ENCODE measurements at regions not wholly inside any gene's neighbourhood (a gene's known extent, or its start where the extent isn't known, plus 50 kb on each side); places are given as distances from the start of the nearest gene placed in this dataset.

DNA sequence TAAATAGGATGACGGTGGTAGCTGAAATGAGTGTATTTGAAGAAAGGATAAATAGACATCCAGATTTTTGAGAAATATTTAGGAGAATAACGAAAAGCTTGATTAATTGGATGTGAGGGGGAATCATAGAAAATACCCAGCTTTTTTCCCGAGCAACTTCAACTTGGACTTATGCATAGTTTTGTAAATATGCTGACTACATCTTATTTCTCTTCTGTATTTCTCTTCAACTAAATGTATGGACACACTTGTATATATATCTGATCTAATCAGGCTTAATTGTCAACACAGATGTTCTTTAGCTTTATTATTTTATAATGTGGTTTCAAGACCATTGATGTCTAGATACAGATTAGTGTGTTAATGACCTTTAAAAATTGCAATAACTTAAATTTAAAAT is 685.0 kb downstream of the SLITRK1 start:
- Histone ChIP-seq H3K27ac (no peak overlapping the region), H3K9me3 (replicated peaks in 1 of 3) (no peaks in the 10 kb centered on the region), H3K27me3 (no peaks in the 10 kb centered on the region), H3K36me3 (replicated peaks in 1 of 2) (no peaks in the 10 kb centered on the region), H3K4me3 (no peak overlapping the region), H3K4me1 (replicated peaks in 1 of 2) (no peaks in the 10 kb centered on the region)
- TF ChIP-seq, protein P1, sequence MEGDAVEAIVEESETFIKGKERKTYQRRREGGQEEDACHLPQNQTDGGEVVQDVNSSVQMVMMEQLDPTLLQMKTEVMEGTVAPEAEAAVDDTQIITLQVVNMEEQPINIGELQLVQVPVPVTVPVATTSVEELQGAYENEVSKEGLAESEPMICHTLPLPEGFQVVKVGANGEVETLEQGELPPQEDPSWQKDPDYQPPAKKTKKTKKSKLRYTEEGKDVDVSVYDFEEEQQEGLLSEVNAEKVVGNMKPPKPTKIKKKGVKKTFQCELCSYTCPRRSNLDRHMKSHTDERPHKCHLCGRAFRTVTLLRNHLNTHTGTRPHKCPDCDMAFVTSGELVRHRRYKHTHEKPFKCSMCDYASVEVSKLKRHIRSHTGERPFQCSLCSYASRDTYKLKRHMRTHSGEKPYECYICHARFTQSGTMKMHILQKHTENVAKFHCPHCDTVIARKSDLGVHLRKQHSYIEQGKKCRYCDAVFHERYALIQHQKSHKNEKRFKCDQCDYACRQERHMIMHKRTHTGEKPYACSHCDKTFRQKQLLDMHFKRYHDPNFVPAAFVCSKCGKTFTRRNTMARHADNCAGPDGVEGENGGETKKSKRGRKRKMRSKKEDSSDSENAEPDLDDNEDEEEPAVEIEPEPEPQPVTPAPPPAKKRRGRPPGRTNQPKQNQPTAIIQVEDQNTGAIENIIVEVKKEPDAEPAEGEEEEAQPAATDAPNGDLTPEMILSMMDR (IDR thresholded peaks at IDR 0.05) = no peak
- TF ChIP-seq POLR2A (IDR thresholded peaks at IDR 0.05) = no peak
- 76 to 87% (median 78%) methylated on average over 3 of the region's 3 CpGs for WGBS, 4 donors
- intact Hi-C loops (cut with DNase I) = no loop called here
- no peak for DNase-seq

DNA sequence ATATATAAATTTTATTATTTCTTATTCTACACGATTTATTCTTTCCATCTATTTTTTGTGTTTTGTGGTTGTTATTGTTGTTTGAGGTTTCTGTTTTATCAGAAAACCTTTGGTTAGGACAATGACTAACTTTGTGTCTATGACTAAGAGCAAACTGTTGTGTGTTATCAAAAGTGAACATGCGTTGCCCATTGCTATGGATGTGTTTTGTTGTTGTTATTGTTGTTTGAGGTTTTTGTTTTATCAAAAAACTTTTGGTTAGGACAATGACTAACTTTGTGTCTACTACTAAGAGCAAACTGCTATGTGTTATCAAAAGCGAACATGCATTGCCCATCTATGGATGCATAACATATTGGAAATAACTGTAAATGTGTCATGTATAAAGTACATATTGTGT is 692.3 kb downstream of the SLITRK1 start:
- Histone ChIP-seq H3K4me1 (replicated peaks in 1 of 2) (no peaks in the 10 kb centered on the region), H3K9me3 (replicated peaks in 1 of 3) (no peaks in the 10 kb centered on the region), H3K27ac (no peak overlapping the region), H3K36me3 (replicated peaks in 1 of 2) (no peaks in the 10 kb centered on the region), H3K4me3 (no peak overlapping the region), H3K27me3 (no peaks in the 10 kb centered on the region)
- WGBS, 4 donors = 53 to 88% (median 76%) methylated on average over 3 of the region's 3 CpGs
- DNase-seq = no peak
- intact Hi-C loops (cut with DNase I) = no loop called here
- no peak for TF ChIP-seq POLR2A (IDR thresholded peaks at IDR 0.05)
- TF ChIP-seq, protein P1 (IDR thresholded peaks at IDR 0.05) = no peak

DNA sequence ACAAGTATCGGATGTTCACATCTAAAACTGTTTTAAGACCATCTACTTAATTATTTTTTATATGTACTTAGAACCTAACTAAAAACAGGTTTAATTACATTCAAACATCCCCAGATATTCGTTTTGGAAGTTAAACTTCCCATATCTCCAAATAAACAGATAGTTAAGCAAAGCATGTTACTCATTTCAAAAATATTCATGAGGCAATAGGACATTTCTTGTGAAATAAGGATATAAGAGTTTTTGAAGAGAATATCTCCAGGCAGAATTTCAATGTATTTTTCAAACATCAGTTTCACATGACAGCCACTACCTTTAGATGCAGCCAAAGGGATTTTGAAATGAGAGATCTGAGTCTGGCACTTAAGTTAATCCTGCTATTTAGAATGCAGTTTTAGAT is 697.5 kb downstream of the SLITRK1 start:
- no peak overlapping the region for H3K27ac ChIP-seq
- H3K9me3 ChIP-seq (replicated peaks in 1 of 3) = no peaks in the 10 kb centered on the region
- H3K4me3 ChIP-seq = no peak overlapping the region
- intact Hi-C loops (cut with DNase I) = no loop called here
- no peaks in the 10 kb centered on the region for H3K27me3 ChIP-seq
- WGBS, 4 donors = 57 to 64% (median 61%) methylated on average over 2 of the region's 2 CpGs
- no peaks in the 10 kb centered on the region for H3K36me3 ChIP-seq (replicated peaks in 1 of 2)
- no peak for TF ChIP-seq POLR2A (IDR thresholded peaks at IDR 0.05)
- TF ChIP-seq, protein P1 (IDR thresholded peaks at IDR 0.05) = no peak
- no peak for DNase-seq
- H3K4me1 ChIP-seq (replicated peaks in 1 of 2) = no peaks in the 10 kb centered on the region

DNA sequence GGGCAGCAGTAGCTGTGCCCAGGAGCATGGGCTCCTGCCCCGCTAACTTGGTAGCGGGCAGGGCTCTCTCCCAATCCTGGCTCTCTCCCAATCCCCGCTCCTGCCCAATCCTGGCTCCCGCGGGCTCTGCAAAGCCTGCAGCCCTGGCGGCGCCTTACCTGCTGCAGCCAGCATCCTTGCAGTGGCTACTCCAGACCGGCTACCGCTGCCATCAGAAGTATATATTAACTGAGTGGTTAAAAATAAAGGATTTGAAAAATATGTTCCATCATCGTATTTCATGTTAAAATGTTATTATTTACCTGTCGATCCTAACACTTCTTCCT is 698.2 kb downstream of the SLITRK1 start:
- Histone ChIP-seq H3K9me3 (replicated peaks in 1 of 3) (no peaks in the 10 kb centered on the region), H3K36me3 (replicated peaks in 1 of 2) (no peaks in the 10 kb centered on the region), H3K27me3 (no peaks in the 10 kb centered on the region), H3K27ac (no peak overlapping the region), H3K4me3 (no peak overlapping the region), H3K4me1 (replicated peaks in 1 of 2) (no peaks in the 10 kb centered on the region)
- no peak for DNase-seq
- TF ChIP-seq, protein P1 (IDR thresholded peaks at IDR 0.05) = no peak
- no peak for TF ChIP-seq POLR2A (IDR thresholded peaks at IDR 0.05)
- intact Hi-C loops (cut with DNase I) = no loop called here
- WGBS, 4 donors = 89 to 95% (median 91%) methylated on average over 7 to 11 of the region's 11 CpGs
